Motor neuron (in vitro differentiated cells): ENCODE measurements at regions not wholly inside any gene's neighbourhood (a gene's known extent, or its start where the extent isn't known, plus 50 kb on each side); places are given as distances from the start of the nearest gene placed in this dataset.
A peak's percentile ranks its signal among the peaks of the same experiment; 100 is the strongest.

Source experiments
- ATAC-seq, 8 experiments: fragments of 200-7000 bp; cut with Tn5 transposase; replicated peaks in 6 of 8; 2 replicates each; pipeline ENCODE4 v1.8.0; 2021; ENCODE audit warnings: mild to moderate bottlenecking in 8 of 8, moderate library complexity in 8 of 8
- H3K27ac ChIP-seq, 2 donors: fragments of 250-450 bp; sonication (Bioruptor Pico); 2 replicates each; pipeline ENCODE4 v1.9.0; 2021; ENCODE audit warnings: antibody characterized with exemption in 2 of 2, mild to moderate bottlenecking in 2 of 2, moderate library complexity in 1 of 2
- H3K4me1 ChIP-seq, 2 donors: fragments of 250-450 bp; sonication (Bioruptor Pico); replicated peaks in 1 of 2; 2 replicates each; pipeline ENCODE4 v1.6.1; 2021; ENCODE audit warnings: antibody characterized with exemption in 2 of 2, mild to moderate bottlenecking in 2 of 2, moderate library complexity in 1 of 2
- H3K4me3 ChIP-seq, 5 donors: fragments of 250-450 bp; sonication (Bioruptor Pico); 2 replicates each; pipeline ENCODE4 v1.9.0; 2021; ENCODE audit warnings: antibody characterized with exemption in 5 of 5, mild to moderate bottlenecking in 5 of 5, moderate library complexity in 4 of 5
- WGBS, 10 experiments: fragments of 450-650 bp; shearing (Covaris generic); methylation state at CpG; one replicate each; pipeline ENCODE4 v1.0.0; 2022; 5-methylcytosine and 5-hydroxymethylcytosine counted together
- in situ Hi-C, 9 experiments: fragments of 400-800 bp; cut with MboI; loops; one replicate each; pipeline ENCODE4 v1.15.0; 2021; ENCODE audit warnings: low sequenced_read_pairs in 9 of 9, low pct_unique_long_range_greater_than_20kb in 2 of 9; ENCODE audit not compliant: unreplicated experiment in 9 of 9

DNA sequence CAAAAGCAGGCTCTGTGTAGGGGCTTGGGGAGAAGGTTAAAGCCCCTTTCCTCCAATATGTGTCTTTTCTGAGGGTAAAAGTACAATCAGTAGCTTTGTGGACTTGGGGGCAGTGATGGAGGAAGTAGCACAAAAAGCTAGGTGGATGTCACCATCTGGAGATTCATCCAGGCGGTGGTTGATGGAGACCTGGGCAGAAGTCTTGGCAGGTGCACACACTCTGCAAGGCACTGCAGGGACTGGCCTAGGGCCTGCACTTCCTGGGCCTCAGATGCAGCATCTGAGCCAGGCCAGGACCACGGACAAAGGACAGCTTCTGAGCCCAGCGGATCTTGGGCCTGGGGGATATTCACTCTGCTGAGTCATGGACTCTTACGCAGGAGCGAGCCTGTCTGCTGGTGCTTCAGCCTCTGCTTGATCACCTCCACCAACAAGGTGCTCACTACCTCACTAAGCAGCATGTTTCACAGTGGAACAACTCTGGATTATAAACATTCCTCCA is 391.1 kb downstream of the TNS1 start:
- ATAC-seq: no peak
- in situ Hi-C loops: no loop called here
- WGBS, 10 experiments: 67 to 100% (median 100%) methylated on average over 1 to 4 of the region's 5 CpGs; no CpG with 5 or more reads in 7 of the 10 experiments
- Histone ChIP-seq H3K4me1 (peaks cover 6 to 16% of the 10 kb centered on the region in 2 donors), H3K4me3 (no peak overlapping the region), H3K27ac (no peak overlapping the region)

DNA sequence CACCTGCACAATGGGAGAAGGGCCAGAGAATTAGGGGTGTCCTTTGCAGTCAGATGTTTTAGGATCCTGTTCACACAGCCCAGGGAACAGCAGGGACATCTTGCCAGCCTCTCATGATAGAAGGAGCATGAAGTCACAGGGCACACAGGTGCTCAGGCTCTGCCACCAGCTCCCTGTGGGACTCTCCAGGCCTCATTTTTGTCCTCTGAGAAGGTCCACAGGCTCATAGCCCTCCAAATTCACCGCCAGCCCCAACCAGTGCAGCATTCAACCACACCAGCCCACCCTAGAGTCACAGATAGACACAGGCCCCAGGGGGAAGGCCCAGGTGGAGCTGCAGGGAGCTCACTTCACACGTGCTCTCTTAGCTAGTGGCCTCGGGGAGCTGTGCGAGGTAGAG is 391.7 kb downstream of the TNS1 start:
- ATAC-seq: no peak
- WGBS, 10 experiments: 90 to 100% (median 100%) methylated on average over 1 to 2 of the region's 4 CpGs; no CpG with 5 or more reads in 6 of the 10 experiments
- Histone ChIP-seq H3K4me3 (no peak overlapping the region), H3K4me1 (peaks cover 6 to 16% of the 10 kb centered on the region in 2 donors), H3K27ac (no peak overlapping the region)
- in situ Hi-C loops: no loop called here

DNA sequence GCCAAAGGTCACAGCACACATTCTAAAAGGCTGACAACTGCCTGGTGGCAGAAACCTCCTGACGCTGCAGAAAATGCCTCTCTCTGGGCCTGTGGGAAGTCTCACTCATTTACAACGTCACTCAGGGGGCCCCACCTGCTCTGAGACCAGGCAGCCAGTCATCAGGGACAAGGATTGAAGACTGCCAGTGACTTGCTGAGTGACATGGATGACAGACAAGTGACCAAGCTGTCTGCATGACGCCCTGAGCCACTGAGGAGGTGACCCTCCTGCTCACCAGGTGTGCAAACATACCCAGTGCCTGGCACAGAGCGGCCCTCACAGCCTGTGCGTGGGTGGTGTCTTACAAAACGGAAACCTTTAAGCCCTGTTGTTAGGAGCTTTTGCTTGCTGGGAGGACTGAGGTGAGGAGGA is 392.4 kb downstream of the TNS1 start:
- H3K4me3 ChIP-seq: no peak overlapping the region
- peak in 2 of 8 experiments; percentile 16 to 24 for ATAC-seq
- peaks cover 6 to 20% of the 10 kb centered on the region in 2 donors for H3K4me1 ChIP-seq
- no peak overlapping the region for H3K27ac ChIP-seq
- in situ Hi-C loops: no loop called here
- 33 to 100% (median 85%) methylated on average over 1 to 5 of the region's 6 CpGs; no CpG with 5 or more reads in 2 of the 10 experiments for WGBS, 10 experiments

GRCh38 chr2:217609952-217610351 is 392.8 kb downstream of the TNS1 start:
- Histone ChIP-seq H3K4me3 (no peak overlapping the region), H3K27ac (no peak overlapping the region), H3K4me1 (peaks cover 11 to 24% of the 10 kb centered on the region in 2 donors)
- ATAC-seq: no peak
- 100% methylated on average over 1 of the region's 3 CpGs; no CpG with 5 or more reads in 8 of the 10 experiments for WGBS, 10 experiments
- in situ Hi-C loops: no loop called here

DNA sequence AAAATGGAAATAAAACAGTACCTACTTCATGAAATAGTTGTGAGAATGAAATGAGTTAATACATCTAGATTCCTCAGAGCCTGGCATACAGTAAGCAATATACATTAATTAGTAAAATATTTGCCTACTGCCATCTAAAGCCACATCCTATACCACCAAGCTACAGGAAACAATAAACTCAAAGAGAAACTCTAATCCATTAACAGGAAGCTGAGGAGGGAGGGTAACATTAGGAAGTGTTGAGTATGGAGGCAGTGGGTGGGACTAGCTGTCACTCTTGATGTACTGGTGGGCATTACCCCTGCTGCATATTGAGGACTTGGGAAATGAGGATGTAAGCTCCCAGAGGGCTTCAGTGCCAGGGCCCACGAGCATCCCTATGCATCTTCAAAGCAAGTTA is 396.5 kb downstream of the TNS1 start:
- Histone ChIP-seq H3K4me3 (no peak overlapping the region), H3K27ac (no peak overlapping the region), H3K4me1 (peaks cover 16 to 31% of the 10 kb centered on the region in 2 donors)
- in situ Hi-C loops: no loop called here
- 20 to 43% (median 29%) methylated on average over 1 of the region's 1 CpG; no CpG with 5 or more reads in 7 of the 10 experiments for WGBS, 10 experiments
- ATAC-seq: peak in 1 of 8 experiments; percentile 22

- in situ Hi-C loops: no loop called here
- 6 to 71% (median 13%) methylated on average over 1 to 5 of the region's 9 CpGs; no CpG with 5 or more reads in 4 of the 10 experiments for WGBS, 10 experiments
- peak in 5 of 8 experiments; percentile 35 to 81 (median 63) for ATAC-seq
- no peak overlapping the region for H3K4me3 ChIP-seq
- peaks cover 16 to 28% of the 10 kb centered on the region in 2 donors for H3K4me1 ChIP-seq
- no peak overlapping the region for H3K27ac ChIP-seq
These were observed 398.1 kb downstream of the TNS1 start for GRCh38 chr2:217604527-217605194.

DNA sequence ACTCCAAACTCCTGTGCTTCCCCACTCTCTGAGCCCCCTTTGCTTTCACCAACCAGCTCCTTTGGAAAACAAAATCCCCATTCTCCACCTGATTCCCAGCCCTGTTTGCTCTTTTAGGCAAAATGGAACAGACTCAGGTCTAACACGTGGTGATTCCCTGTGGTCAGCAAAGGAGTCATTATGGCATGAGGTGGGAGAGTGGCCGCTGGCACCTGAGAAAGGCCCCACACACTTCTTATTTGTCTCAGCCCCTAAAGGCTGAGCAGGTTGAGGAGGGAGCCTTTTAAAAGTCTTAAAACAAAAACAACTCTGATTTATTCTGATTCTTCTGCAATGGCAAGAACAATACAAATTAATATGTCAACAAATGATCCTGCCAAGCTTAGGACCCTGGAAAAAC is 401.2 kb downstream of the TNS1 start:
- in situ Hi-C loops: no loop called here
- H3K27ac ChIP-seq: no peak overlapping the region
- peaks cover 10 to 15% of the 10 kb centered on the region in 2 donors for H3K4me1 ChIP-seq
- no peak overlapping the region for H3K4me3 ChIP-seq
- WGBS, 10 experiments: 10 to 81% (median 47%) methylated on average over 1 to 2 of the region's 2 CpGs; no CpG with 5 or more reads in 4 of the 10 experiments
- no peak for ATAC-seq

DNA sequence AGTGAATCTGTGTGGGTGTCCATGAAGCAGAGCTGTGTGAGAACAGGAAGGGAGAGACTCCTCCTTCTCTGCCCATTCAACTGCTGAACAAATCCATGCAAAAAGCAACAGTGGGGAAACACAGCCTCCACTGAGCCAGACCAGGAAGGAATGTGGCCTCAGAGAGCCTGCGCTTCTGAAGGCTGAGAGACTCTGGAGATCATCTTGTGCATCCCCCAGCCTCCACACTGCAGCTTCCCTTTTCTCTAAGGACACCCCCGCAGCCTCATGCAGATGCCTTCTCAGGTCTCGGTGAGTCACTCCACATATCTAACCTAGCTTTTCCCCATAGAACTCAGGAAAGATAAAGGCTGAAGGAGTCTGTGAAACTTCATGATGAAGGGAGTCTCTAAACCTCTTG is 402.9 kb downstream of the TNS1 start:
- no peak for ATAC-seq
- in situ Hi-C loops: no loop called here
- Histone ChIP-seq H3K4me1 (peaks cover 5 to 6% of the 10 kb centered on the region in 2 donors), H3K4me3 (no peak overlapping the region), H3K27ac (no peak overlapping the region)
- WGBS, 10 experiments: 75 to 100% (median 83%) methylated on average over 1 of the region's 3 CpGs; no CpG with 5 or more reads in 7 of the 10 experiments

- 40 to 100% (median 72%) methylated on average over 1 to 5 of the region's 6 CpGs; no CpG with 5 or more reads in 4 of the 10 experiments for WGBS, 10 experiments
- ATAC-seq: no peak
- in situ Hi-C loops: no loop called here
- Histone ChIP-seq H3K4me1 (no peaks in the 10 kb centered on the region), H3K27ac (no peak overlapping the region), H3K4me3 (no peak overlapping the region)
These were observed 405.1 kb downstream of the TNS1 start for GRCh38 chr2:217597681-217598080.

GRCh38 chr2:217597145-217597544 is 405.6 kb downstream of the TNS1 start:
- in situ Hi-C loops: no loop called here
- H3K4me3 ChIP-seq: no peak overlapping the region
- ATAC-seq: no peak

GRCh38 chr2:217593732-217594131 is 409.1 kb downstream of the TNS1 start:
- no peak for ATAC-seq
- Histone ChIP-seq H3K4me3 (no peak overlapping the region), H3K4me1 (no peaks in the 10 kb centered on the region), H3K27ac (no peak overlapping the region)
- in situ Hi-C loops: no loop called here
- WGBS, 10 experiments: 29 to 100% (median 81%) methylated on average over 1 to 4 of the region's 4 CpGs; no CpG with 5 or more reads in 3 of the 10 experiments

More at GRCh38 chr2:217597145-217597544, 405.6 kb downstream of the TNS1 start:
- WGBS, 10 experiments: 0 to 86% (median 55%) methylated on average over 1 to 4 of the region's 4 CpGs; no CpG with 5 or more reads in 2 of the 10 experiments
- H3K27ac ChIP-seq: no peak overlapping the region
- no peaks in the 10 kb centered on the region for H3K4me1 ChIP-seq

GRCh38 chr2:217588266-217588665 is 414.5 kb downstream of the TNS1 start:
- 32 to 93% (median 82%) methylated on average over 4 of the region's 4 CpGs for WGBS, 10 experiments
- Histone ChIP-seq H3K4me1 (no peaks in the 10 kb centered on the region), H3K27ac (no peak overlapping the region), H3K4me3 (no peak overlapping the region)
- in situ Hi-C loops: no loop called here
- ATAC-seq: no peak

DNA sequence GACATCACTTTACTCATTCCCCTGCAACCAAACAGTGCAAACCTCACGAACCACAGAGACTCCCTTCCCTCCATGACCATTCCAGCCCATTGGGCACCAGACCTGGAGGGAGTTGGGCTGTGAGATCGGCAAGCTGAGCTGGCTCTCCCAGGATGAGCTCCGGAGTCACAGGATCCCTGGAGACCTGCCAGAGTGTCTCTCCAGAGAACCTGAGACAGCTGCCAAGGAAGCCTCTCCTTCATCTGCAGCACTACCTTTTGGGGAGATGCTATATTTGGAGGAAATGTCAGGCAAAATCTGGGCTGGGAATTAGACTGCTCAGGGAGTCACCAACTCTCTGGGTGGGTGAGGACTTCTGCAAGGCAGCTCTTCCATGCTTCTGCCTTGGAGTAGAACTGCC is 417.4 kb downstream of the TNS1 start:
- H3K27ac ChIP-seq: no peak overlapping the region
- no peak for ATAC-seq
- H3K4me3 ChIP-seq: no peak overlapping the region
- WGBS, 10 experiments: 42 to 88% (median 68%) methylated on average over 1 to 2 of the region's 3 CpGs; no CpG with 5 or more reads in 5 of the 10 experiments
- H3K4me1 ChIP-seq: no peaks in the 10 kb centered on the region
- in situ Hi-C loops: no loop called here
